ENCODE measurements at regions not wholly inside any gene's neighbourhood (a gene's known extent, or its start where the extent isn't known, plus 50 kb on each side); places are given as distances from the start of the nearest gene placed in this dataset.

GRCh38 chr2:198749364-198749763 lies 708.4 kb downstream of the SATB2 start:
- FAIRE-seq (no peak), DNase-seq (ENCODE audit: insufficient read length, low spot score) (no peak)
- TF ChIP-seq POLR2A (IDR thresholded peaks at IDR 0.05; ENCODE audit: low read depth, low read length): no peak

- TF ChIP-seq POLR2A (IDR thresholded peaks at IDR 0.05; ENCODE audit: low read depth, low read length): no peak
- no peak for DNase-seq (ENCODE audit: insufficient read length, low spot score)
- no peak for FAIRE-seq
These were observed 725.8 kb downstream of the SATB2 start for GRCh38 chr2:198731842-198732399.

GRCh38 chr2:198720266-198720665 lies 737.5 kb downstream of the SATB2 start:
- no peak for FAIRE-seq

GRCh38 chr2:198717451-198717850 lies 740.3 kb downstream of the SATB2 start:
- DNase-seq (ENCODE audit: insufficient read length, low spot score): no peak
- no peak for FAIRE-seq
- TF ChIP-seq POLR2A (IDR thresholded peaks at IDR 0.05; ENCODE audit: low read depth, low read length): no peak

More at GRCh38 chr2:198720266-198720665, 737.5 kb downstream of the SATB2 start:
- no peak for DNase-seq (ENCODE audit: insufficient read length, low spot score)
- no peak for TF ChIP-seq POLR2A (IDR thresholded peaks at IDR 0.05; ENCODE audit: low read depth, low read length)

- DNase-seq (ENCODE audit: insufficient read length, low spot score): no peak
- TF ChIP-seq POLR2A (IDR thresholded peaks at IDR 0.05; ENCODE audit: low read depth, low read length): no peak
- no peak for FAIRE-seq
These were observed 742.4 kb downstream of the SATB2 start for GRCh38 chr2:198715302-198715835.

GRCh38 chr2:198712485-198712884 lies 745.3 kb downstream of the SATB2 start:
- no peak for DNase-seq (ENCODE audit: insufficient read length, low spot score)
- no peak for FAIRE-seq
- TF ChIP-seq POLR2A (IDR thresholded peaks at IDR 0.05; ENCODE audit: low read depth, low read length): no peak

- FAIRE-seq: no peak
- DNase-seq (ENCODE audit: insufficient read length, low spot score): no peak
- no peak for TF ChIP-seq POLR2A (IDR thresholded peaks at IDR 0.05; ENCODE audit: low read depth, low read length)
These were observed 746.3 kb downstream of the SATB2 start for GRCh38 chr2:198711484-198711883.

- no peak for DNase-seq (ENCODE audit: insufficient read length, low spot score)
- FAIRE-seq: no peak
- no peak for TF ChIP-seq POLR2A (IDR thresholded peaks at IDR 0.05; ENCODE audit: low read depth, low read length)
These were observed 747.2 kb downstream of the SATB2 start for GRCh38 chr2:198710562-198710961.

DNA sequence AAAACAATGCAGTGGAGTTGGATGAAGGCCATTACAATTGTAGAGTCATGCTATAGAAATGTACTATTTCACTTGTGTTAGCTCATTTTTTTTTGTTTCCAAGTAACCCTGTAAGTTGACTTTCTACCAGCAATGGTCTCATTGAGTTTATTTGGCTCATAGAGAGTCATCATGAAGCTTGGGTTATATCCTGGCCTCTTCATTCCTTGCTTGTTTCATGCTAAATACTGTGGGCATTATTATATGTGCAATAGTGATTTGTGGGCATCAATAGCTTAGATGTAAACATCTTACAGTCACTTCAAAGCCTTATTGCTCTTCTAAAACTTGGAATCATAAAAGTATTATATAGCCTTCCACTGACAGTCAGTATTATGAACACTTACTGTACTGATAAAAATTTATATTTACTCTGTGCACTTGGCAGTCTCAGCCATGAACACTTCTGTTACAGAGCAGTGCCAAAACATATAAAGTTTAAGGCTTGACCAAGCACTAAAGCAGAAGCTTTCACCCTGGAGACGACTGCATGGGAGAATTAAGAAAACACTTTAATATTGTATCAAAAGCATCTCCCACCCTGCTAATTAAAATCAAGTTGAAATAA lies 751.2 kb downstream of the SATB2 start:
- TF ChIP-seq POLR2A (IDR thresholded peaks at IDR 0.05; ENCODE audit: low read depth, low read length): no peak
- DNase-seq (ENCODE audit: insufficient read length, low spot score): no peak
- FAIRE-seq: no peak

GRCh38 chr2:198703281-198703680 lies 754.5 kb downstream of the SATB2 start:
- FAIRE-seq: no peak
- TF ChIP-seq POLR2A (IDR thresholded peaks at IDR 0.05; ENCODE audit: low read depth, low read length): no peak
- DNase-seq (ENCODE audit: insufficient read length, low spot score): no peak

DNA sequence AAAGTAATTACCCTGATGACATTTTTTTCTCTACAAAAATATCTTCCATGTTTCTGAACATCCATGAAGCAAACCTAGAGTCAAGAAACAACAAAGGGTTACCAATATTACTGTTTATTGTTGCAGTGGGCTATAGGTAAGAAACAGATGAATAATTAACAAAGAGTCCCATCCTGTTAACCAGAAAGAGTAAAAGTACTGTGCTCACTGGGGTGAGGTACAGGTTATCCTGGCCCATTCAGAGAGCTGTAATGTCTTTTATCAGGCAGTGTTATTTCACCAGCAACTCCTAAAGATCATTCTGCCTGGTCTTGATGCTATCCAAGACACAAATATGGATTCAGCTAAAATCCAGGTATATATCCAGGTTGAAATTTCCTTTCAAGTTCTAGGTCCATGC lies 754.9 kb downstream of the SATB2 start:
- no peak for FAIRE-seq

GRCh38 chr2:198701481-198701880 lies 756.3 kb downstream of the SATB2 start:
- no peak for TF ChIP-seq POLR2A (IDR thresholded peaks at IDR 0.05; ENCODE audit: low read depth, low read length)
- no peak for FAIRE-seq
- no peak for DNase-seq (ENCODE audit: insufficient read length, low spot score)

More for the DNA sequence above, 754.9 kb downstream of the SATB2 start:
- TF ChIP-seq POLR2A (IDR thresholded peaks at IDR 0.05; ENCODE audit: low read depth, low read length): no peak
- no peak for DNase-seq (ENCODE audit: insufficient read length, low spot score)

- DNase-seq (ENCODE audit: insufficient read length, low spot score) (no peak), FAIRE-seq (no peak)
- TF ChIP-seq POLR2A (IDR thresholded peaks at IDR 0.05; ENCODE audit: low read depth, low read length): no peak
These were observed 757.4 kb downstream of the SATB2 start for GRCh38 chr2:198700319-198700718.

DNA sequence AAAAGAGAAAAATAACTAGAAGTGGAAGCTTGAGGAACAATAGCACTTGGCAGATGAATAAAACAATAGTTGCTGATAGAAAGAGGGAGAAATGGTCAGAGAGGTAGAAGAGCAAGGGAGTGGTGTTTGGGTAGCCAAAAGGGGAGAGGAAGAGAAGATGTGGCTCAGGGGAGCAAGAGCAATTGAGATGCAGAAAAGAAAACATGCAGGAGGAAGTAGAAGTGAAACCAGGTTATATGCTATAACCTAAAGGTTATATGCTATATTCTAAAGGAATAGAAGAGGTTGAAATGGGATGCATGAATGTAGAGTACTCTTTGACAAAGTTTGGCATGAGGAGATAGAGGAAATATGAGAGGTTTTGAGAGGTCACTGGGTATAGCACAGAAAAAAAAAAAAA lies 759.5 kb downstream of the SATB2 start:
- no peak for TF ChIP-seq POLR2A (IDR thresholded peaks at IDR 0.05; ENCODE audit: low read depth, low read length)
- DNase-seq (ENCODE audit: insufficient read length, low spot score) (no peak), FAIRE-seq (no peak)

DNA sequence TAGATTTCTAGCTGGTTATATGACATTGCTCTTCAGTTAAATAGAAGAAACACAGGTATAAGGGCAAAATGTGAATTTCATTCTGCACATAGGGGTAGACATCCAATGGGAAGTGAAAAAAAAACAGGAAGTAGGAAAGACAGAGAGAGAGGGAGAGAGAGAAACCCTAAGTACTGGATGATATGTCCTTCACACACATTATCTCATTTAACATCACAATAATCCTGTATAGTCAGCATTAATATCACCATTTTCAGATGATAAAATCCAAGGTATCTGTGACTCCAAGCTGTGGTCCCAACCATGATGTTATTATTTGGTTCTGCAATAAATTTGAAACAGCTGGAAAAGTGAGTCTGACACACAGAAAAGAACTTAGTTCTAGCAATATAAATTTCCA lies 759.9 kb downstream of the SATB2 start:
- FAIRE-seq (no peak), DNase-seq (ENCODE audit: insufficient read length, low spot score) (no peak)
- no peak for TF ChIP-seq POLR2A (IDR thresholded peaks at IDR 0.05; ENCODE audit: low read depth, low read length)
